Cardiac muscle cell (in vitro differentiated cells and primary cell): ENCODE measurements at regions not wholly inside any gene's neighbourhood (a gene's known extent, or its start where the extent isn't known, plus 50 kb on each side); places are given as distances from the start of the nearest gene placed in this dataset.

ENCODE experiments used
- DNase-seq, 2 donors: peaks; one replicate each; pipeline versions ENCODE4 v3.0.0 to v3.0.0-alpha.2; 2010 to 2017; ENCODE audit warnings: low read depth in 1 of 2, low spot score in 1 of 2
- H3K27ac ChIP-seq: fragments of 200-600 bp; sonication (generic); 2 replicates; pipeline ENCODE4 v1.5.1; 2016
- H3K27me3 ChIP-seq: fragments of 200-600 bp; sonication (generic); 2 replicates; pipeline ENCODE4 v1.6.0; 2016; ENCODE audit warnings: control low read depth
- H3K36me3 ChIP-seq: fragments of 200-600 bp; sonication (generic); 2 replicates; pipeline ENCODE4 v1.5.1; 2016; ENCODE audit warnings: control low read depth
- H3K4me1 ChIP-seq: fragments of 200-600 bp; sonication (generic); 2 replicates; pipeline ENCODE4 v1.8.1; 2017; ENCODE audit warnings: low read depth, mild to moderate bottlenecking, mixed run types
- H3K4me3 ChIP-seq: fragments of 200-600 bp; sonication (generic); 2 replicates; pipeline ENCODE4 v1.5.1; 2016; ENCODE audit warnings: mild to moderate bottlenecking
- H3K9me3 ChIP-seq: fragments of 200-600 bp; sonication (generic); 2 replicates; pipeline ENCODE4 v1.5.1; 2017; ENCODE audit warnings: low read depth, mild to moderate bottlenecking, control low read depth
- TF ChIP-seq, protein P1 (sequence below): IDR thresholded peaks from 2 replicates; pipeline ENCODE4 v1.5.1; 2012; ENCODE audit warnings: low read depth, mild to moderate bottlenecking, low read length

GRCh38 chr21:23108533-23108932 is 2110.3 kb downstream of the NCAM2 start:
- DNase-seq = no peak
- H3K36me3 ChIP-seq = no peaks in the 10 kb centered on the region
- H3K27me3 ChIP-seq = no peaks in the 10 kb centered on the region
- H3K4me3 ChIP-seq = no peak overlapping the region
- no peak overlapping the region for H3K27ac ChIP-seq
- TF ChIP-seq, protein P1, sequence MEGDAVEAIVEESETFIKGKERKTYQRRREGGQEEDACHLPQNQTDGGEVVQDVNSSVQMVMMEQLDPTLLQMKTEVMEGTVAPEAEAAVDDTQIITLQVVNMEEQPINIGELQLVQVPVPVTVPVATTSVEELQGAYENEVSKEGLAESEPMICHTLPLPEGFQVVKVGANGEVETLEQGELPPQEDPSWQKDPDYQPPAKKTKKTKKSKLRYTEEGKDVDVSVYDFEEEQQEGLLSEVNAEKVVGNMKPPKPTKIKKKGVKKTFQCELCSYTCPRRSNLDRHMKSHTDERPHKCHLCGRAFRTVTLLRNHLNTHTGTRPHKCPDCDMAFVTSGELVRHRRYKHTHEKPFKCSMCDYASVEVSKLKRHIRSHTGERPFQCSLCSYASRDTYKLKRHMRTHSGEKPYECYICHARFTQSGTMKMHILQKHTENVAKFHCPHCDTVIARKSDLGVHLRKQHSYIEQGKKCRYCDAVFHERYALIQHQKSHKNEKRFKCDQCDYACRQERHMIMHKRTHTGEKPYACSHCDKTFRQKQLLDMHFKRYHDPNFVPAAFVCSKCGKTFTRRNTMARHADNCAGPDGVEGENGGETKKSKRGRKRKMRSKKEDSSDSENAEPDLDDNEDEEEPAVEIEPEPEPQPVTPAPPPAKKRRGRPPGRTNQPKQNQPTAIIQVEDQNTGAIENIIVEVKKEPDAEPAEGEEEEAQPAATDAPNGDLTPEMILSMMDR = no peak
- H3K9me3 ChIP-seq = no peaks in the 10 kb centered on the region
- H3K4me1 ChIP-seq = no peaks in the 10 kb centered on the region

DNA sequence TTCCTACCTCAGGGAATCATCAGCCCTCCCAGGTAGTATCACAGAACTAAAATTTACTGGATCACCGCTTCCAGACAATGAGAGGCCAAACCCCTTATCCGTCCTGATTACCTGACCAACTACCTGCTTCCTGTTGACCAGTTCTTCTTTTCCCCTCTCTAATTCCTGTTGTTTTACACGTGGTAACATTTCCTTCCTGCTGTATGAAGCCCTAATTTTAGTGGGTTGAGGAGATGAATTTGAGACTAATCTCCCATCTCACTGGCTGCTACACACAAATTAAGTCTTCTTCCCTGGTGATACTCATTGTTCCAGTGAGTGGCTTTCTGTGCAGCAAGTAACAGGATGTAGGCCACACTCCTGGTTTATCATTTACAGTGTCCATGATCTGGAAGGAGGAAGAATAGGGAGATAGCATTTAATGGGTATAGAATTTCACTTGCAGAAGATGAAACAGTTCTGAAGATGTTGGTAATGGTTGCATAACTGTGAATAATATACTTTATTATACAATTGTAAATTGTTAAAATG is 2112.9 kb downstream of the NCAM2 start:
- Histone ChIP-seq H3K36me3 (no peaks in the 10 kb centered on the region), H3K4me3 (no peak overlapping the region), H3K4me1 (no peaks in the 10 kb centered on the region), H3K9me3 (no peaks in the 10 kb centered on the region), H3K27ac (no peak overlapping the region), H3K27me3 (no peaks in the 10 kb centered on the region)
- TF ChIP-seq, protein P1 = no peak
- no peak for DNase-seq

DNA sequence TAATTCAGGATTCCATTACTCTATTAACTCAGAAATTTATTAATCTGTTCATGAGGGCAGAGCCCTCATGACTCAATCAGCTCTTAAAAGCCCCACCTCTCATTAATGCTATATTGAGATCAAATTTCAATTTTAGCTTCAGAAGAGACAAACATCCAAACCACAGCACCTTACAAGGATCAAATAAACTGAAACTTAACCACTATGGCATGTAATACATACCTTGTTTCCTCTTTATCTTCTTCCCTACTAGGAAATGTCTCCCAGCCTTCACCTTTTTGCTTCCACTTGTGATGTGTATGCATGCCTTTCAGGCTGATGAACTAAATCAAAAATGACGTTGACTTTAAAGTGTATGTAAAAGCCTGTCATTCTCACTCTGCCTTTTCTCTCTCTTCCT is 2121.3 kb downstream of the NCAM2 start:
- Histone ChIP-seq H3K27me3 (no peaks in the 10 kb centered on the region), H3K9me3 (no peaks in the 10 kb centered on the region), H3K4me3 (no peak overlapping the region), H3K4me1 (no peaks in the 10 kb centered on the region), H3K27ac (no peak overlapping the region), H3K36me3 (no peaks in the 10 kb centered on the region)
- TF ChIP-seq, protein P1 = no peak
- DNase-seq = no peak

DNA sequence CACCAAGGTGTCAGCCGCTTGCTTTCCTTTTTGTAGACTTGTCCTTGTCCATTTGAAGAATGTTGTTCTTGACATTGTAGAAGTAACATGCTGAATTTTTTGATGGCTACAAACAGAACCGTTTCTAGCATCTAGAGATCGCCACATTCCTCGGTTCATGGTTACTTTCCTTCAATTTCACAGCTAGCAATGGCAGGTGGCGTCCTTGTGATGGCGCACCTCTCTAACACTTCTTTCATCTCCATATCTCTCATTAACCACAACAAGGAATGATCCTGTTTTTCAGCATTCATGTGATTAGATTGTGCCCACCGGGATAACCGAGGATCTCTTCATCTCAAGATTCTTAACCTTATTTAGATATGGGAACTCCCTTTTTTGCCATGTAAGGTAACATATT is 2129.8 kb downstream of the NCAM2 start:
- Histone ChIP-seq H3K9me3 (no peaks in the 10 kb centered on the region), H3K4me1 (no peaks in the 10 kb centered on the region), H3K27me3 (no peaks in the 10 kb centered on the region), H3K27ac (no peak overlapping the region), H3K36me3 (no peaks in the 10 kb centered on the region), H3K4me3 (no peak overlapping the region)
- DNase-seq = no peak
- TF ChIP-seq, protein P1 = no peak

DNA sequence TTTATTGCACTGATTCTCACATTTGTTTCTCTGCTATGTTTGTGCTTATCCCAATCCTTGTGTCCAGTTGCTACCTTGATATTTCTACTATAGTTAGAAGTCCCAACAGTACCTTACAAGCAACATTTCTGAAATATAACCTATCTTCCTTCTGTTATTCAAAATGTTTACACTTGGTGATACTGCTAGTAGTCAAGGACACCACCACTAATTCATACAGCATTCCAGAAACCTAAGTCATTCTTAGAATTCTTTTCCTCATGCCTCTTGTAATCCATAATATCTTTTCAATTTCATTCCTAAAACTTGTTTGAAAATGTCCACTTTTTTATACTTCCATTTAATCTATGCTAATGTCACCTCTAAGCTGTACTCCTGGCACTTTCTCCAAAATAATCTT is 2132.1 kb downstream of the NCAM2 start:
- DNase-seq = no peak
- Histone ChIP-seq H3K36me3 (no peaks in the 10 kb centered on the region), H3K27ac (no peak overlapping the region), H3K27me3 (no peaks in the 10 kb centered on the region), H3K4me1 (no peaks in the 10 kb centered on the region), H3K4me3 (no peak overlapping the region), H3K9me3 (no peaks in the 10 kb centered on the region)
- TF ChIP-seq, protein P1 = no peak

DNA sequence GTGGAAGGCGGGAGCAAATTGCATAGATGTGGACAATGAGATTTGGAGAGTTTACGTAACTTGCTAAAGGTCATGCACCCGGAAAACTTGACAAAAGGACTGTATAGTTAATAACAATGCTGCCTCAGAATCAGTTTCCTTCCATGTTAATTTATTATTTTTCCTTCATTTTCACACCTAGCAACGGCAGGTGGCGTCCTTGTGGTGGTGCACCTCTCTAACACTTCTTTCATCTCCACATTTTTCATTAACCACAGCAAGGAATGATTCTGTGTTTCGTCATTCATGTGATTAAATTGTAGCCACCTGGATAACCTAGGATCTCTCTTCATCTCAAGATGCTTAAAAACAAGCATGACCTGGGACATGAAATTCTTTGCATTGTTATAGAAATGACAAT is 2133.0 kb downstream of the NCAM2 start:
- peak in 1 of 2 donors; percentile 9 for DNase-seq

More for the DNA sequence above, 2133.0 kb downstream of the NCAM2 start:
- no peaks in the 10 kb centered on the region for H3K4me1 ChIP-seq
- no peaks in the 10 kb centered on the region for H3K9me3 ChIP-seq
- no peak overlapping the region for H3K4me3 ChIP-seq
- H3K27ac ChIP-seq = no peak overlapping the region
- H3K27me3 ChIP-seq = no peaks in the 10 kb centered on the region
- no peaks in the 10 kb centered on the region for H3K36me3 ChIP-seq
- TF ChIP-seq, protein P1 = no peak
